SK-N-SH (cell line): ENCODE measurements at regions not wholly inside any gene's neighbourhood (a gene's known extent, or its start where the extent isn't known, plus 50 kb on each side); places are given as distances from the start of the nearest gene placed in this dataset.
"Not testable (repeated sequence)": the region's sequence is repeated elsewhere in the genome, so short reads cannot be mapped to it uniquely, and the experiment has no call there.

Experiments used
- CTCF ChIP-seq: fragments of 200-600 bp; sonication (generic); IDR thresholded peaks from 2 replicates; pipeline ENCODE4 v1.6.1; 2017; ENCODE audit warnings: antibody characterized with exemption, mild to moderate bottlenecking, moderate library complexity
- ELF1 ChIP-seq: IDR thresholded peaks from 2 replicates; pipeline ENCODE4 v1.4.0; 2012
- EP300 ChIP-seq, 2 experiments: IDR thresholded peaks; 2 replicates each; pipeline versions ENCODE4 v1.4.0 to v1.6.1; 2012; ENCODE audit warnings: borderline replicate concordance in 1 of 2, low read depth in 1 of 2, low read length in 1 of 2
- EZH2phosphoT487 ChIP-seq: fragments of 200-600 bp; sonication (generic); IDR thresholded peaks from 2 replicates; pipeline ENCODE4 v1.6.1; 2017; ENCODE audit warnings: low read depth, mixed run types, mild to moderate bottlenecking, antibody characterized with exemption, moderate library complexity, borderline replicate concordance
- FOSL2 ChIP-seq: IDR thresholded peaks from 2 replicates; pipeline ENCODE4 v1.4.0; 2012; ENCODE audit warnings: low read depth, mild to moderate bottlenecking, moderate library complexity, borderline replicate concordance
- JUND ChIP-seq: IDR thresholded peaks from 2 replicates; pipeline ENCODE4 v1.4.0; 2012
- POLR2AphosphoS5 ChIP-seq: IDR thresholded peaks from 2 replicates; pipeline ENCODE4 v1.6.1; 2012; ENCODE audit warnings: low read depth, low read length
- RAD21 ChIP-seq: IDR thresholded peaks from 2 replicates; pipeline ENCODE4 v1.6.1; 2012; ENCODE audit warnings: mild to moderate bottlenecking, low read length
- REST ChIP-seq: IDR thresholded peaks from 2 replicates; pipeline ENCODE4 v1.6.1; 2012; ENCODE audit warnings: mild to moderate bottlenecking, low read depth, low read length, moderate library complexity
- SIN3A ChIP-seq: IDR thresholded peaks from 2 replicates; pipeline ENCODE4 v1.6.1; 2012; ENCODE audit warnings: low read depth, mild to moderate bottlenecking, low read length, moderate library complexity, borderline replicate concordance
- SMC3 ChIP-seq: IDR thresholded peaks from 2 replicates; pipeline ENCODE4 v1.6.1; 2012; ENCODE audit warnings: low read depth, low read length, improper control_type of control experiment
- TAF1 ChIP-seq: IDR thresholded peaks from 2 replicates; pipeline ENCODE4 v1.6.1; 2012; ENCODE audit warnings: low read depth, mild to moderate bottlenecking, low read length, moderate library complexity, borderline replicate concordance
- TCF12 ChIP-seq: IDR thresholded peaks from 2 replicates; pipeline ENCODE4 v1.4.0; 2012
- YY1 ChIP-seq: IDR thresholded peaks from 2 replicates; pipeline ENCODE4 v1.4.0; 2012; ENCODE audit warnings: low read depth, mild to moderate bottlenecking

- TF ChIP-seq EP300 (IDR thresholded peaks at IDR 0.05; ENCODE audit: borderline replicate concordance in 1 of 2, low read depth in 1 of 2, low read length in 1 of 2); SIN3A; POLR2AphosphoS5; CTCF; EZH2phosphoT487; FOSL2; YY1; RAD21; REST; SMC3; TCF12; JUND; TAF1; ELF1: not testable (repeated sequence)
Measured at GRCh38 chr4:102204634-102205033, 140.6 kb downstream of the SLC39A8 start.
